MM.1S (cell line): ENCODE measurements at regions not wholly inside any gene's neighbourhood (a gene's known extent, or its start where the extent isn't known, plus 50 kb on each side); places are given as distances from the start of the nearest gene placed in this dataset.

ENCODE experiments used
- DNase-seq: peaks from one replicate; pipeline ENCODE4 v3.0.0-alpha.2; 2015
- H2AFZ ChIP-seq: fragments of 300-600 bp; sonication (generic); 2 replicates; pipeline ENCODE4 v1.6.0; 2016; ENCODE audit warnings: antibody characterized with exemption, low read length
- H3F3A ChIP-seq: fragments of 300-600 bp; sonication (generic); 2 replicates; pipeline ENCODE4 v1.6.1; 2016; ENCODE audit warnings: mild to moderate bottlenecking, antibody characterized with exemption, low read length, moderate library complexity, mixed read lengths; ENCODE audit not compliant: insufficient read depth
- H3K27ac ChIP-seq: fragments of 300-600 bp; sonication (generic); 2 replicates; pipeline ENCODE4 v1.5.1; 2016; ENCODE audit warnings: mild to moderate bottlenecking, low read length
- H3K27me3 ChIP-seq: fragments of 300-600 bp; sonication (generic); replicated peaks from 2 replicates; pipeline ENCODE4 v1.6.0; 2016; ENCODE audit warnings: low read length; ENCODE audit not compliant: insufficient read depth
- H3K36me3 ChIP-seq: fragments of 300-600 bp; sonication (generic); replicated peaks from 2 replicates; pipeline ENCODE4 v1.6.1; 2016; ENCODE audit warnings: mild to moderate bottlenecking, low read length, mixed read lengths; ENCODE audit not compliant: insufficient read depth
- H3K4me1 ChIP-seq: fragments of 300-600 bp; sonication (generic); 2 replicates; pipeline ENCODE4 v1.6.1; 2016; ENCODE audit warnings: low read length, mixed read lengths
- H3K4me2 ChIP-seq: fragments of 300-600 bp; sonication (generic); 2 replicates; pipeline ENCODE4 v1.6.0; 2016; ENCODE audit warnings: low read depth, low read length
- H3K4me3 ChIP-seq: fragments of 300-600 bp; sonication (generic); 2 replicates; pipeline ENCODE4 v1.5.1; 2016; ENCODE audit warnings: low read length, mixed read lengths
- H3K79me2 ChIP-seq: fragments of 300-600 bp; sonication (generic); 2 replicates; pipeline ENCODE4 v1.6.1; 2016; ENCODE audit warnings: mixed run types, low read length, mixed read lengths
- H3K9ac ChIP-seq: fragments of 300-600 bp; sonication (generic); 2 replicates; pipeline ENCODE4 v1.6.1; 2016; ENCODE audit warnings: low read length, mixed read lengths
- H3K9me2 ChIP-seq: fragments of 300-600 bp; sonication (generic); replicated peaks from 2 replicates; pipeline ENCODE4 v1.6.1; 2016; ENCODE audit warnings: mild to moderate bottlenecking, low read length, mixed read lengths; ENCODE audit not compliant: insufficient read depth
- H3K9me3 ChIP-seq: fragments of 300-600 bp; sonication (generic); replicated peaks from 2 replicates; pipeline ENCODE4 v1.6.1; 2016; ENCODE audit warnings: mild to moderate bottlenecking, low read length, mixed read lengths; ENCODE audit not compliant: insufficient read depth
- H4K20me1 ChIP-seq: fragments of 300-600 bp; sonication (generic); 2 replicates; pipeline ENCODE4 v1.6.1; 2016; ENCODE audit warnings: mild to moderate bottlenecking, low read length, moderate library complexity, mixed read lengths; ENCODE audit not compliant: insufficient read depth
- CTCF ChIP-seq: fragments of 300-600 bp; sonication (generic); IDR thresholded peaks from 2 replicates; pipeline ENCODE4 v1.5.1; 2016; ENCODE audit warnings: antibody characterized with exemption, low read length, mixed read lengths
- EZH2 ChIP-seq: fragments of 300-600 bp; sonication (generic); optimal IDR thresholded peaks from 2 replicates; pipeline ENCODE3; 2017; ENCODE audit warnings: low read depth, mild to moderate bottlenecking, antibody characterized with exemption, low read length, mixed read lengths
- EZH2phosphoT487 ChIP-seq: fragments of 300-600 bp; sonication (generic); IDR thresholded peaks from 2 replicates; pipeline ENCODE4 v1.6.1; 2018; ENCODE audit warnings: antibody characterized with exemption, low read length

GRCh38 chr12:126030573-126030972 lies 965.3 kb downstream of the AACS start:
- Histone ChIP-seq H3K36me3 (no peaks in the 10 kb centered on the region), H3F3A (no peaks in the 10 kb centered on the region), H3K9me3 (no peaks in the 10 kb centered on the region), H2AFZ (no peak overlapping the region), H3K79me2 (no peaks in the 10 kb centered on the region), H3K9me2 (no peaks in the 10 kb centered on the region), H3K27ac (no peak overlapping the region), H3K9ac (no peak overlapping the region), H3K4me3 (no peak overlapping the region), H3K4me1 (no peaks in the 10 kb centered on the region), H3K4me2 (no peak overlapping the region), H3K27me3 (no peaks in the 10 kb centered on the region), H4K20me1 (no peaks in the 10 kb centered on the region)
- DNase-seq: no peak
- TF ChIP-seq CTCF (no peak), EZH2phosphoT487 (no peak), EZH2 (no peak)

- no peaks in the 10 kb centered on the region for H4K20me1 ChIP-seq
- no peak overlapping the region for H3K4me3 ChIP-seq
- TF ChIP-seq EZH2phosphoT487 (no peak), EZH2 (no peak), CTCF (no peak)
- no peaks in the 10 kb centered on the region for H3K79me2 ChIP-seq
- no peaks in the 10 kb centered on the region for H3K9me2 ChIP-seq
- H3K4me2 ChIP-seq: no peak overlapping the region
- no peaks in the 10 kb centered on the region for H3F3A ChIP-seq
- no peak overlapping the region for H3K27ac ChIP-seq
- H2AFZ ChIP-seq: no peak overlapping the region
- H3K27me3 ChIP-seq: no peaks in the 10 kb centered on the region
- no peaks in the 10 kb centered on the region for H3K36me3 ChIP-seq
- H3K9ac ChIP-seq: no peak overlapping the region
- no peaks in the 10 kb centered on the region for H3K4me1 ChIP-seq
- H3K9me3 ChIP-seq: no peaks in the 10 kb centered on the region
- DNase-seq: no peak
These were observed 968.5 kb downstream of the AACS start for GRCh38 chr12:126033751-126034150.

DNA sequence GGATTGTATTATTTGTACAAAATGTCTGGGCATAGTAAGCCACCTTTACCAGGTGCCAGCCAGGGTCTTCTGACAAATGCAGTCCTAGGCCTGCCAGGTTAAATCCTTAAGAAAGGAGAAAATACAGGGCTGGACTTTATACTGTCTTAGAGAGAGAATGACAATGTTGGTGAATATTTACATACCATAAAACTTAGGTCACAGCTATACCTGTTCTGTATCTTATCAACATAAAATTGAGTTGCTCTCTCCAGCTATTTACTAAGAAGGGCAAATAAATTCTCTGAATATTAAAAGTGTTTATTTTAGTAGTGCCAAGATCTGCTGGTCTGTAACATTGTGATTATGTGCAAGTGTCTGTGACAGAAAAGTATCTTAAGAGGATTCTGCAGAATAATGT lies 971.1 kb downstream of the AACS start:
- Histone ChIP-seq H3K4me2 (no peak overlapping the region), H3K36me3 (no peaks in the 10 kb centered on the region), H2AFZ (no peak overlapping the region), H4K20me1 (no peaks in the 10 kb centered on the region), H3F3A (no peaks in the 10 kb centered on the region), H3K9ac (no peak overlapping the region), H3K9me2 (no peaks in the 10 kb centered on the region), H3K79me2 (no peaks in the 10 kb centered on the region), H3K4me1 (no peaks in the 10 kb centered on the region), H3K27me3 (no peaks in the 10 kb centered on the region), H3K4me3 (no peak overlapping the region), H3K9me3 (no peaks in the 10 kb centered on the region), H3K27ac (no peak overlapping the region)
- DNase-seq: no peak
- TF ChIP-seq CTCF: no peak
- TF ChIP-seq EZH2: no peak
- TF ChIP-seq EZH2phosphoT487: no peak
